ENCODE measurements at regions not wholly inside any gene's neighbourhood (a gene's known extent, or its start where the extent isn't known, plus 50 kb on each side); places are given as distances from the start of the nearest gene placed in this dataset.

DNA sequence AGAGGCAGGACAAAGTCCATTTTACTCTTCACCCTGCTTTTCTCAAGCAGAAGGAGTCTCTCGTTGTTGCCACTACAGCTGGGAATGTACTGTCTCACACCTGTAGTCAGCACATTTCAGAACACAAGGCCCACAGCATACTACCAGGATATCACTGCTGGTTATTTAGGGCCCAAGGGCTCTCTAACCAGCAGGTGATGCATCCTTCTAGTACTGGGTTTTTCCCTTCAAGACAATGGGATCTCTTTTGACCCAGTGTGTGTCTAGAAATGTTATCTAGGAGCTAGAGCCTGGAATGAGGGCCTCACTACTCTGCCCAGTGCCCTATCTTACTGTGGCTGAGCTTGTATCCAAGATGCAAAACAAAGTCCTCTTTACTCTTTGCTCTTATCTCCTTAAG, 235.1 kb upstream of the PRR16 start:
- no peak for DNase-seq
- Histone ChIP-seq H3K36me3 (ENCODE audit: control insufficient read depth, insufficient read depth, low read length) (no peaks in the 10 kb centered on the region), H3K27ac (ENCODE audit: low read depth, low read length) (no peak overlapping the region), H3K4me2 (ENCODE audit: low read length) (no peak overlapping the region), H3K4me3 (ENCODE audit: low read length) (no peak overlapping the region), H3K56ac (ENCODE audit: low read length) (no peak overlapping the region), H3K4me1 (ENCODE audit: control insufficient read depth, low read depth, low read length) (no peaks in the 10 kb centered on the region), H3K9ac (ENCODE audit: low read length) (no peak overlapping the region), H3K79me2 (ENCODE audit: control insufficient read depth, insufficient read depth, low read length) (no peaks in the 10 kb centered on the region), H3K79me1 (ENCODE audit: low read length) (no peaks in the 10 kb centered on the region), H2AK5ac (ENCODE audit: low read length) (no peak overlapping the region), H2BK120ac (ENCODE audit: low read depth, low read length) (no peak overlapping the region), H4K5ac (ENCODE audit: low read length) (no peak overlapping the region), H3K4ac (ENCODE audit: low read depth, low read length) (no peak overlapping the region), H2BK5ac (ENCODE audit: low read length) (no peak overlapping the region), H3K23ac (ENCODE audit: low read length) (no peak overlapping the region), H2BK15ac (replicated peaks; ENCODE audit: low read depth) (no peak overlapping the region), H3K27me3 (ENCODE audit: insufficient read depth, low read length, poor library complexity) (no peaks in the 10 kb centered on the region), H3K18ac (ENCODE audit: low read length) (no peak overlapping the region), H4K8ac (ENCODE audit: low read depth, low read length) (no peak overlapping the region)
- no CpG with 5 or more reads among the region's 1 CpG for WGBS (ENCODE audit: extremely low coverage, insufficient coverage, low lambda C conversion rate)

DNA sequence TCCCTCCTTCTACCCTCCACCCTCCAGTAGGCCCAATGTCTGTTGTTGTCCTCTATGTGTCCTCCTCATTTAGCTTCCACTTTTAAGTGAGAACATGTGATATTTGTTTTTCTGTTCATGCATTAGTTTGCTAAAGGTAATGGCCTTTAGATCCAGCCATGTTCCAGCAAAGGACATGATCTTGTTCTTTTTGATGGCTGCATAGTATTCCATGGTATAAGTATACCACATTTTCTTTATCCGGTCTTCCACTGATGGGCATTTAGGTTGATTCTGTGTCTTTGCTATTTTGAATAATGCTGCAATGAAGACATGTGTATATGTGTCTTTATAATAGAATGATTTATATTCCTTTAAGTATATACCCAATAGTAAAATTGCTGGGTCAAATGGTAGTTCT, 232.5 kb upstream of the PRR16 start:
- no peak overlapping the region for H3K9ac ChIP-seq (ENCODE audit: low read length)

GRCh38 chr5:120236360-120236759, 227.7 kb upstream of the PRR16 start:
- H4K5ac ChIP-seq (ENCODE audit: low read length) = no peak overlapping the region

More for the DNA sequence above, 232.5 kb upstream of the PRR16 start:
- Histone ChIP-seq H3K23ac (ENCODE audit: low read length) (no peak overlapping the region), H2BK120ac (ENCODE audit: low read depth, low read length) (no peak overlapping the region), H2BK5ac (ENCODE audit: low read length) (no peak overlapping the region), H3K4ac (ENCODE audit: low read depth, low read length) (no peak overlapping the region), H3K18ac (ENCODE audit: low read length) (no peak overlapping the region), H2BK15ac (replicated peaks; ENCODE audit: low read depth) (no peak overlapping the region), H3K4me3 (ENCODE audit: low read length) (no peak overlapping the region), H3K56ac (ENCODE audit: low read length) (no peak overlapping the region), H3K27me3 (ENCODE audit: insufficient read depth, low read length, poor library complexity) (no peaks in the 10 kb centered on the region), H3K27ac (ENCODE audit: low read depth, low read length) (no peak overlapping the region), H4K5ac (ENCODE audit: low read length) (no peak overlapping the region), H3K79me2 (ENCODE audit: control insufficient read depth, insufficient read depth, low read length) (no peaks in the 10 kb centered on the region), H4K8ac (ENCODE audit: low read depth, low read length) (no peak overlapping the region), H3K79me1 (ENCODE audit: low read length) (no peaks in the 10 kb centered on the region), H3K4me2 (ENCODE audit: low read length) (no peak overlapping the region), H3K4me1 (ENCODE audit: control insufficient read depth, low read depth, low read length) (no peaks in the 10 kb centered on the region), H2AK5ac (ENCODE audit: low read length) (no peak overlapping the region), H3K36me3 (ENCODE audit: control insufficient read depth, insufficient read depth, low read length) (no peaks in the 10 kb centered on the region)
- no peak for DNase-seq
- no CpG with 5 or more reads among the region's 1 CpG for WGBS (ENCODE audit: extremely low coverage, insufficient coverage, low lambda C conversion rate)

DNA sequence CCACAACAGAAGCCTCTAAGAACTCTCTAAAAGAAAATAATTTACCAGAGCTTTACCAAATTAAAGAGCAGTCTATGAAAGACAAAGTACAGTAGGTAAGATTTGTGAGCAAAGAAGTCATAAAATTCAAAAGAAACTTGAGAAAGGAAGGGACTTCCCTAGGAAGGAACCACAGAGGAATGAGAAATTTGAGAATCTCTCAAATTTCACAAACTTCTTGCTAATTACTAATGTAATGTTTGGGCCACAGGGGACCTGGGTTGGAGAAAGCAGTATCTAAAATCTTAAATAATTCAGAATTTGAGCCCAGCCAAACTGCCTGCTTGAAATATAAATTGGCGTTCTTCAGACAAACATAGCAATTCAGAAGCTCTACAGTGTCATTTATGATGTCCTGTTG, 225.0 kb upstream of the PRR16 start:
- Histone ChIP-seq H4K5ac (ENCODE audit: low read length) (no peak overlapping the region), H2BK120ac (ENCODE audit: low read depth, low read length) (no peak overlapping the region), H3K4ac (ENCODE audit: low read depth, low read length) (no peak overlapping the region), H3K4me2 (ENCODE audit: low read length) (no peak overlapping the region), H3K23ac (ENCODE audit: low read length) (no peak overlapping the region), H4K8ac (ENCODE audit: low read depth, low read length) (no peak overlapping the region), H3K79me2 (ENCODE audit: control insufficient read depth, insufficient read depth, low read length) (no peaks in the 10 kb centered on the region), H3K4me3 (ENCODE audit: low read length) (no peak overlapping the region), H3K27ac (ENCODE audit: low read depth, low read length) (no peak overlapping the region), H3K56ac (ENCODE audit: low read length) (no peak overlapping the region), H3K18ac (ENCODE audit: low read length) (no peak overlapping the region), H3K79me1 (ENCODE audit: low read length) (no peaks in the 10 kb centered on the region), H3K27me3 (ENCODE audit: insufficient read depth, low read length, poor library complexity) (no peaks in the 10 kb centered on the region), H2AK5ac (ENCODE audit: low read length) (no peak overlapping the region), H3K4me1 (ENCODE audit: control insufficient read depth, low read depth, low read length) (no peaks in the 10 kb centered on the region), H3K36me3 (ENCODE audit: control insufficient read depth, insufficient read depth, low read length) (no peaks in the 10 kb centered on the region), H3K9ac (ENCODE audit: low read length) (no peak overlapping the region), H2BK5ac (ENCODE audit: low read length) (no peak overlapping the region), H2BK15ac (replicated peaks; ENCODE audit: low read depth) (no peak overlapping the region)
- no peak for DNase-seq
- no CpG with 5 or more reads among the region's 1 CpG for WGBS (ENCODE audit: extremely low coverage, insufficient coverage, low lambda C conversion rate)

More at GRCh38 chr5:120236360-120236759, 227.7 kb upstream of the PRR16 start:
- no peak overlapping the region for H3K9ac ChIP-seq (ENCODE audit: low read length)
- no peaks in the 10 kb centered on the region for H3K27me3 ChIP-seq (ENCODE audit: insufficient read depth, low read length, poor library complexity)
- no peak overlapping the region for H3K56ac ChIP-seq (ENCODE audit: low read length)
- no peak overlapping the region for H2BK5ac ChIP-seq (ENCODE audit: low read length)
- H3K79me2 ChIP-seq (ENCODE audit: control insufficient read depth, insufficient read depth, low read length) = no peaks in the 10 kb centered on the region
- H3K27ac ChIP-seq (ENCODE audit: low read depth, low read length) = no peak overlapping the region
- no peaks in the 10 kb centered on the region for H3K4me1 ChIP-seq (ENCODE audit: control insufficient read depth, low read depth, low read length)
- no CpG with 5 or more reads among the region's 3 CpGs for WGBS (ENCODE audit: extremely low coverage, insufficient coverage, low lambda C conversion rate)
- H3K4me3 ChIP-seq (ENCODE audit: low read length) = no peak overlapping the region
- no peak overlapping the region for H3K23ac ChIP-seq (ENCODE audit: low read length)
- DNase-seq = no peak
- no peak overlapping the region for H4K8ac ChIP-seq (ENCODE audit: low read depth, low read length)
- H3K4ac ChIP-seq (ENCODE audit: low read depth, low read length) = no peak overlapping the region
- H3K4me2 ChIP-seq (ENCODE audit: low read length) = no peak overlapping the region
- no peaks in the 10 kb centered on the region for H3K36me3 ChIP-seq (ENCODE audit: control insufficient read depth, insufficient read depth, low read length)
- no peak overlapping the region for H2BK120ac ChIP-seq (ENCODE audit: low read depth, low read length)
- no peak overlapping the region for H3K18ac ChIP-seq (ENCODE audit: low read length)
- H3K79me1 ChIP-seq (ENCODE audit: low read length) = no peaks in the 10 kb centered on the region
- no peak overlapping the region for H2BK15ac ChIP-seq (replicated peaks; ENCODE audit: low read depth)
- H2AK5ac ChIP-seq (ENCODE audit: low read length) = no peak overlapping the region

DNA sequence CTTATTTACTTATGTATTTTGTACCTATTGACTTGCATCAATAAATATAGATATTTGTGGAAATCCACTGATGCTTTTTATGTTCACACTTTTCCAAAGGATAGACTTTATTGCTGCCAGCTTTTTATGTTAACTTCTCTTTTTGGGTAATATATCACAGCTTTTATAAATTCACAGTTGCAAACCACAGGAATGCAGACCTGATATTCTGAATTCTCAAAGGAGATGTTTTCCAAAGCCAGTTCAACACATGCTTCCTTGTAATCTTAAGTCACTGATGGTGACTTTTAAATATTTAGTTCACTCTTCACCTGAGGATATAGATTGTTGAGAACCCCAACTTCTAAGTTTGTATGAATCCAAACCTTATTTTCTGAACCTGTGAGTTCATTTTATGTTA, 223.4 kb upstream of the PRR16 start:
- H3K4me2 ChIP-seq (ENCODE audit: low read length) = no peak overlapping the region
- no peak overlapping the region for H3K27ac ChIP-seq (ENCODE audit: low read depth, low read length)
- H3K4me3 ChIP-seq (ENCODE audit: low read length) = no peak overlapping the region
- no peak overlapping the region for H3K18ac ChIP-seq (ENCODE audit: low read length)
- no peak overlapping the region for H3K9ac ChIP-seq (ENCODE audit: low read length)
- H3K4me1 ChIP-seq (ENCODE audit: control insufficient read depth, low read depth, low read length) = no peaks in the 10 kb centered on the region
- H3K79me1 ChIP-seq (ENCODE audit: low read length) = no peaks in the 10 kb centered on the region
- no peak overlapping the region for H3K4ac ChIP-seq (ENCODE audit: low read depth, low read length)
- no peak overlapping the region for H2BK120ac ChIP-seq (ENCODE audit: low read depth, low read length)
- H2BK5ac ChIP-seq (ENCODE audit: low read length) = no peak overlapping the region
- no peak overlapping the region for H3K56ac ChIP-seq (ENCODE audit: low read length)
- H3K27me3 ChIP-seq (ENCODE audit: insufficient read depth, low read length, poor library complexity) = no peaks in the 10 kb centered on the region
- H3K23ac ChIP-seq (ENCODE audit: low read length) = no peak overlapping the region
- H2AK5ac ChIP-seq (ENCODE audit: low read length) = no peak overlapping the region
- H4K8ac ChIP-seq (ENCODE audit: low read depth, low read length) = no peak overlapping the region
- peak; percentile 7 for DNase-seq
- H3K79me2 ChIP-seq (ENCODE audit: control insufficient read depth, insufficient read depth, low read length) = no peaks in the 10 kb centered on the region
- H4K5ac ChIP-seq (ENCODE audit: low read length) = no peak overlapping the region
- no peaks in the 10 kb centered on the region for H3K36me3 ChIP-seq (ENCODE audit: control insufficient read depth, insufficient read depth, low read length)
- no peak overlapping the region for H2BK15ac ChIP-seq (replicated peaks; ENCODE audit: low read depth)

DNA sequence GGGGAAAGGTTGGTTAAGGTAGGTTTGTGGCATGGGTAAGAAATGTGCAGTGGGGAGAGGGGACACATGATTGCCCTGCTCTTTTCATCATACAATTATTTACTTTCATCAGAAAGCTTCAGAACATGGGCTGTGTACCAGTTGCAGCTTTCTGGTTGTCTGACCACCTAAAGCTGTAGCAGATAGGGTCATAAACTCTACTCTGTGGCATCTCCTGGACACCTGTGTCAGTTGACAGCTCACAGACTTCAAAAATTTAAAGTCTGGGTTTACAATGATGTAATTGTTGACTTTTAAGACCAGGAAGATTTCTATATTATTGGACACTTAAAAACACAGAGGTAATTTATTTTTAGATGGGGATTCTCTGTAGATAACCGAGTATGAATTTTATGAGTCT, 222.7 kb upstream of the PRR16 start:
- H3K9ac ChIP-seq (ENCODE audit: low read length) = no peak overlapping the region
- no peaks in the 10 kb centered on the region for H3K36me3 ChIP-seq (ENCODE audit: control insufficient read depth, insufficient read depth, low read length)

More for the DNA sequence above, 222.7 kb upstream of the PRR16 start:
- no peak overlapping the region for H2BK120ac ChIP-seq (ENCODE audit: low read depth, low read length)
- DNase-seq = no peak
- no peaks in the 10 kb centered on the region for H3K79me2 ChIP-seq (ENCODE audit: control insufficient read depth, insufficient read depth, low read length)
- no peak overlapping the region for H3K4me3 ChIP-seq (ENCODE audit: low read length)
- no peak overlapping the region for H3K4ac ChIP-seq (ENCODE audit: low read depth, low read length)
- H2AK5ac ChIP-seq (ENCODE audit: low read length) = no peak overlapping the region
- no peaks in the 10 kb centered on the region for H3K79me1 ChIP-seq (ENCODE audit: low read length)
- no peak overlapping the region for H4K8ac ChIP-seq (ENCODE audit: low read depth, low read length)
- no peak overlapping the region for H3K4me2 ChIP-seq (ENCODE audit: low read length)
- no peaks in the 10 kb centered on the region for H3K4me1 ChIP-seq (ENCODE audit: control insufficient read depth, low read depth, low read length)
- no peak overlapping the region for H3K23ac ChIP-seq (ENCODE audit: low read length)
- H3K18ac ChIP-seq (ENCODE audit: low read length) = no peak overlapping the region
- no peak overlapping the region for H2BK5ac ChIP-seq (ENCODE audit: low read length)
- no CpG with 5 or more reads among the region's 1 CpG for WGBS (ENCODE audit: extremely low coverage, insufficient coverage, low lambda C conversion rate)
- H2BK15ac ChIP-seq (replicated peaks; ENCODE audit: low read depth) = no peak overlapping the region
- no peak overlapping the region for H3K56ac ChIP-seq (ENCODE audit: low read length)
- no peak overlapping the region for H4K5ac ChIP-seq (ENCODE audit: low read length)
- no peaks in the 10 kb centered on the region for H3K27me3 ChIP-seq (ENCODE audit: insufficient read depth, low read length, poor library complexity)
- no peak overlapping the region for H3K27ac ChIP-seq (ENCODE audit: low read depth, low read length)

Data from mesendoderm (in vitro differentiated cells).